ENCODE measurements at regions not wholly inside any gene's neighbourhood (a gene's known extent, or its start where the extent isn't known, plus 50 kb on each side); places are given as distances from the start of the nearest gene placed in this dataset.

- TF ChIP-seq POLR2A (IDR thresholded peaks at IDR 0.05) = no peak
- no peak for TF ChIP-seq POLR2AphosphoS5 (IDR thresholded peaks at IDR 0.05)
Measured at GRCh38 chr6:168719901-168720300, 278.9 kb downstream of the SMOC2 start.

All from gastroesophageal sphincter (tissue), 2 donors.